ENCODE measurements at regions not wholly inside any gene's neighbourhood (a gene's known extent, or its start where the extent isn't known, plus 50 kb on each side); places are given as distances from the start of the nearest gene placed in this dataset.

GRCh38 chr9:27701587-27701986 is 128.3 kb upstream of the C9orf72 start:
- Histone ChIP-seq H3K9me2 (ENCODE audit: insufficient read depth) (no peaks in the 10 kb centered on the region), H3K4me2 (ENCODE audit: low read length) (no peak overlapping the region), H4K20me1 (ENCODE audit: insufficient read depth) (no peaks in the 10 kb centered on the region), H3K27ac (ENCODE audit: low read depth, low read length) (no peak overlapping the region), H2AFZ (ENCODE audit: low read depth, low read length, poor library complexity, severe bottlenecking) (no peak overlapping the region), H3K9me3 (ENCODE audit: control insufficient read depth in 1 of 2, insufficient read depth in 1 of 2, low read depth in 1 of 2, low read length in 2 of 2) (no peaks in the 10 kb centered on the region), H3K4me1 (ENCODE audit: control insufficient read depth in 1 of 2, insufficient read depth in 2 of 2, low read length in 2 of 2) (no peaks in the 10 kb centered on the region), H3K4me3 (replicated peaks in 1 of 2; ENCODE audit: low read depth in 1 of 2, low read length in 2 of 2) (no peak overlapping the region), H3K9ac (ENCODE audit: low read length) (no peak overlapping the region), H3K36me3 (ENCODE audit: control insufficient read depth in 1 of 2, insufficient read depth in 2 of 2, low read length in 2 of 2) (no peaks in the 10 kb centered on the region), H3K79me2 (ENCODE audit: insufficient read depth, low read length) (no peaks in the 10 kb centered on the region), H3K27me3 (ENCODE audit: insufficient read depth, low read length) (no peaks in the 10 kb centered on the region)
- no TSS peak for BruUV-seq (replicated peaks)
- intact Hi-C loops (cut with micrococcal nuclease): no loop called here
- no peak for DNase-seq (ENCODE audit: low read depth, low spot score)
- TF ChIP-seq CEBPB (IDR thresholded peaks at IDR 0.05; ENCODE audit: low read depth) (no peak), MAX (IDR thresholded peaks at IDR 0.05) (no peak), EZH2 (IDR thresholded peaks at IDR 0.05) (no peak), SP1 (IDR thresholded peaks at IDR 0.05; ENCODE audit: low read depth) (no peak)
- RAD21 ChIA-PET (ENCODE audit: low non-redundant PET in 1 of 2, low total read pairs in 2 of 2, uncharacterized antibody in 2 of 2, unreplicated experiment in 2 of 2): no interaction called here
- POLR2A ChIA-PET: no interaction called here
- CTCF ChIA-PET: no interaction called here
- no peak for ATAC-seq

- ChIA-PET RAD21 (ENCODE audit: low non-redundant PET in 1 of 2, low total read pairs in 2 of 2, uncharacterized antibody in 2 of 2, unreplicated experiment in 2 of 2) (no interaction called here), POLR2A (no interaction called here), CTCF (no interaction called here)
- intact Hi-C loops (cut with micrococcal nuclease): no loop called here
- H3K79me2 ChIP-seq (ENCODE audit: insufficient read depth, low read length): no peaks in the 10 kb centered on the region
- H3K27ac ChIP-seq (ENCODE audit: low read depth, low read length): no peak overlapping the region
- no peaks in the 10 kb centered on the region for H4K20me1 ChIP-seq (ENCODE audit: insufficient read depth)
- no peaks in the 10 kb centered on the region for H3K4me1 ChIP-seq (ENCODE audit: control insufficient read depth in 1 of 2, insufficient read depth in 2 of 2, low read length in 2 of 2)
- H3K9me2 ChIP-seq (ENCODE audit: insufficient read depth): no peaks in the 10 kb centered on the region
- no peaks in the 10 kb centered on the region for H3K27me3 ChIP-seq (ENCODE audit: insufficient read depth, low read length)
- ATAC-seq: no peak
- H3K36me3 ChIP-seq (ENCODE audit: control insufficient read depth in 1 of 2, insufficient read depth in 2 of 2, low read length in 2 of 2): no peaks in the 10 kb centered on the region
- H3K9ac ChIP-seq (ENCODE audit: low read length): no peak overlapping the region
- no peak overlapping the region for H3K4me2 ChIP-seq (ENCODE audit: low read length)
- no TSS peak for BruUV-seq (replicated peaks)
- no peak overlapping the region for H3K4me3 ChIP-seq (replicated peaks in 1 of 2; ENCODE audit: low read depth in 1 of 2, low read length in 2 of 2)
- no peaks in the 10 kb centered on the region for H3K9me3 ChIP-seq (ENCODE audit: control insufficient read depth in 1 of 2, insufficient read depth in 1 of 2, low read depth in 1 of 2, low read length in 2 of 2)
- no peak overlapping the region for H2AFZ ChIP-seq (ENCODE audit: low read depth, low read length, poor library complexity, severe bottlenecking)
- TF ChIP-seq ELF1 (IDR thresholded peaks at IDR 0.05; ENCODE audit: borderline replicate concordance, low read depth): no peak
- TF ChIP-seq ZFX (IDR thresholded peaks at IDR 0.05): no peak
- TF ChIP-seq CBX3 (IDR thresholded peaks at IDR 0.05; ENCODE audit: low read depth): no peak
- no peak for TF ChIP-seq ZNF274 (IDR thresholded peaks at IDR 0.05; ENCODE audit: low read depth, low read length)
- TF ChIP-seq SP1 (IDR thresholded peaks at IDR 0.05; ENCODE audit: low read depth): no peak
- no peak for TF ChIP-seq TCF7L2 (IDR thresholded peaks at IDR 0.05; ENCODE audit: borderline replicate concordance, extremely low read depth, insufficient read depth, insufficient read length)
- no peak for TF ChIP-seq POLR2A (IDR thresholded peaks at IDR 0.05; ENCODE audit: borderline replicate concordance, extremely low read depth, insufficient read depth, insufficient read length)
- TF ChIP-seq CEBPB (IDR thresholded peaks at IDR 0.05; ENCODE audit: low read depth): no peak
- TF ChIP-seq ATF3 (IDR thresholded peaks at IDR 0.05): no peak
- TF ChIP-seq SRF (IDR thresholded peaks at IDR 0.05; ENCODE audit: low read depth): no peak
- no peak for TF ChIP-seq EZH2phosphoT487 (IDR thresholded peaks at IDR 0.05; ENCODE audit: borderline replicate concordance)
- no peak for TF ChIP-seq EZH2 (IDR thresholded peaks at IDR 0.05)
- no peak for TF ChIP-seq RAD21 (IDR thresholded peaks at IDR 0.05; ENCODE audit: low read depth)
- no peak for TF ChIP-seq MAX (IDR thresholded peaks at IDR 0.05)
- no peak for TF ChIP-seq ZBTB33 (IDR thresholded peaks at IDR 0.05; ENCODE audit: extremely low read depth, insufficient replicate concordance, low read length)
- DNase-seq (ENCODE audit: low read depth, low spot score): no peak
These were observed 130.1 kb upstream of the C9orf72 start for GRCh38 chr9:27703216-27703980.
